ENCODE measurements at regions not wholly inside any gene's neighbourhood (a gene's known extent, or its start where the extent isn't known, plus 50 kb on each side); places are given as distances from the start of the nearest gene placed in this dataset.

DNA sequence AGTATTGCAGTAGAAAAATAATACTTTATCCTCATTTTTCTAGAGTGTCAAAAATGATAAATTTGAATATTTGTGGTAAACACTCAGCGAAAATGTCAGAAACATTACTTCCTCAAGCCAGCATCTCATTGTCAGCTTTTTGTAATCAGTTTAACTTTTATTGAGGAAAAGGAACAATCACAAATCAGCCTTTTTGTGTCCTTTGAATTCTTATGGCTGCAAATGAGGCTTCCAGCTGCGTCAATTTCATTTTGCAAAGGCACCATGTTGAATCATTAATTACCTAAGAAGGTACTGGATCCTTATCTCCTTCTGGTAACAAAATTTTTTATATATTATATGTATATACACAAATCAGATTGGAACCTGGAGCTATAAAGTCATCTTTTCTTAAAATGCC, 442.6 kb upstream of the CPEB2 start:
- 42% methylated on average over 2 of the region's 2 CpGs for WGBS (ENCODE audit: insufficient coverage, low coverage, low lambda C conversion rate, missing lambda C conversion rate)
- DNase-seq (no peak), ATAC-seq (no peak)
- Histone ChIP-seq H3K27ac (no peak overlapping the region), H3K36me3 (no peaks in the 10 kb centered on the region), H3K4me3 (no peak overlapping the region), H3K9me3 (no peaks in the 10 kb centered on the region), H3K4me1 (no peaks in the 10 kb centered on the region), H3K27me3 (no peaks in the 10 kb centered on the region)
- no peak for TF ChIP-seq POLR2A (IDR thresholded peaks at IDR 0.05)
- TF ChIP-seq, protein P1, sequence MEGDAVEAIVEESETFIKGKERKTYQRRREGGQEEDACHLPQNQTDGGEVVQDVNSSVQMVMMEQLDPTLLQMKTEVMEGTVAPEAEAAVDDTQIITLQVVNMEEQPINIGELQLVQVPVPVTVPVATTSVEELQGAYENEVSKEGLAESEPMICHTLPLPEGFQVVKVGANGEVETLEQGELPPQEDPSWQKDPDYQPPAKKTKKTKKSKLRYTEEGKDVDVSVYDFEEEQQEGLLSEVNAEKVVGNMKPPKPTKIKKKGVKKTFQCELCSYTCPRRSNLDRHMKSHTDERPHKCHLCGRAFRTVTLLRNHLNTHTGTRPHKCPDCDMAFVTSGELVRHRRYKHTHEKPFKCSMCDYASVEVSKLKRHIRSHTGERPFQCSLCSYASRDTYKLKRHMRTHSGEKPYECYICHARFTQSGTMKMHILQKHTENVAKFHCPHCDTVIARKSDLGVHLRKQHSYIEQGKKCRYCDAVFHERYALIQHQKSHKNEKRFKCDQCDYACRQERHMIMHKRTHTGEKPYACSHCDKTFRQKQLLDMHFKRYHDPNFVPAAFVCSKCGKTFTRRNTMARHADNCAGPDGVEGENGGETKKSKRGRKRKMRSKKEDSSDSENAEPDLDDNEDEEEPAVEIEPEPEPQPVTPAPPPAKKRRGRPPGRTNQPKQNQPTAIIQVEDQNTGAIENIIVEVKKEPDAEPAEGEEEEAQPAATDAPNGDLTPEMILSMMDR (IDR thresholded peaks at IDR 0.05): no peak
- intact Hi-C loops (cut with DNase I): no loop called here

DNA sequence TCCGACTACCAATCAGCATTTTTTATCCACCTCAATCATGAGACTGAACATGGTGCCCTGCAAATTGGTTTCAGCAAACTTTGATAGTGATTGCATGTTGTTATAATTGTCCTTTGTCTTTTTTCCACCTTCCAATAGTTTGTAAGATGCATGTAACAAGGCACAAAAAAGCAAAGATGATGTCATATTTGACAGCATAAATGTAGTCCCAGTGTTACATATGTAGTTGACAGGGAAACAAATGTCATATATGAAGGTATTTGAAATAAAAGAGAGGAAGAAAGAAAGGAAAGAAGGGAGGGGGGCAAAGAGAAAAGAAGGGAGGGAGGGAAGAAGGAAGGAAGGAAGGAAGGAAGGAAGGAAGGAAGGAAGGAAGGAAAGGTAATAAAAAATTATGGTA, 441.7 kb upstream of the CPEB2 start:
- H3K27ac ChIP-seq: no peak overlapping the region
- H3K4me1 ChIP-seq: no peaks in the 10 kb centered on the region
- 46% methylated on average over 1 of the region's 1 CpG for WGBS (ENCODE audit: insufficient coverage, low coverage, low lambda C conversion rate, missing lambda C conversion rate)
- DNase-seq (no peak), ATAC-seq (no peak)
- TF ChIP-seq POLR2A (IDR thresholded peaks at IDR 0.05): no peak
- TF ChIP-seq, protein P1 (IDR thresholded peaks at IDR 0.05): no peak
- H3K4me3 ChIP-seq: no peak overlapping the region
- no peaks in the 10 kb centered on the region for H3K27me3 ChIP-seq
- no peaks in the 10 kb centered on the region for H3K9me3 ChIP-seq
- intact Hi-C loops (cut with DNase I): no loop called here
- no peaks in the 10 kb centered on the region for H3K36me3 ChIP-seq

DNA sequence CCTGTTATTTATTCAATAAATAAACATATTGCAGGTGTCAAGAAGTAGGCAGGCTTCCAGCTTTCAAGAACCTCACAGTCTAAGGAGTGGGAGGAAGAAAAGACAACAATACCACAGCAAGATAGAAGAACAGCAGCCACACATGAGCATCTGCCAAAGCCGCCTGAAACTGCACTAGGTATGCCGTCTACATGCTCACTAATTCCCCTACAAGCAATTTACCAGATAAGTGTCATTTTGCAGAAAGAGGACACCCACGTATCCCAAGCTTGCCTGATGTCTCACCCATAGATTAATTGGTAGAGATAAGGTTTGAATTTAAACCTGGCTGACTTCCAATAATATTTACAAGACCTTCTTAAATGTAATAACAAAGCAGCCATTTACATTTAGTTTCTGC, 439.4 kb upstream of the CPEB2 start:
- H3K36me3 ChIP-seq: no peaks in the 10 kb centered on the region
- DNase-seq: no peak
- H3K4me1 ChIP-seq: no peaks in the 10 kb centered on the region
- no peak overlapping the region for H3K4me3 ChIP-seq
- H3K27ac ChIP-seq: no peak overlapping the region
- H3K27me3 ChIP-seq: no peaks in the 10 kb centered on the region
- intact Hi-C loops (cut with DNase I): no loop called here
- ATAC-seq: no peak
- TF ChIP-seq POLR2A (IDR thresholded peaks at IDR 0.05): no peak
- TF ChIP-seq, protein P1 (IDR thresholded peaks at IDR 0.05): no peak
- no peaks in the 10 kb centered on the region for H3K9me3 ChIP-seq
- 46% methylated on average over 3 of the region's 3 CpGs for WGBS (ENCODE audit: insufficient coverage, low coverage, low lambda C conversion rate, missing lambda C conversion rate)

DNA sequence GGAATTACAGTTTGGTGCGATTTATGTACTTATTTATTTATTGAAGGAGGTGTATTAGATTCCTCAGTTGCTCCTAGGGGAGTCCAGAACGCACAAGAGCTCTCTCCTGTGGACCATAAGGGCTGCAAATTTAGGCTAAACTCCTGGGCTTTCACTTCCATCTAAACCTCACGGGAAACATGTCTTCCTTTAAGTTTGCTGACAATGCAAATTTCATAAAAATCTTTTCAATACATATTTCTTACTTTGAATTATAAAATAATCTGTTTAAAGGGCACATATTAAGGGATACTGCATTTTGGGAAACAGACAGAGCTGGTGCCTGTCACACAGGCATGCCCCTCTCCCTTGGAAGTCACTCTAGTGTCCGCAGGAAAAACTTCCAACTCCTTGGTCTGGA, 438.0 kb upstream of the CPEB2 start:
- Histone ChIP-seq H3K27me3 (no peaks in the 10 kb centered on the region), H3K4me1 (no peaks in the 10 kb centered on the region), H3K4me3 (no peak overlapping the region), H3K36me3 (no peaks in the 10 kb centered on the region), H3K9me3 (no peaks in the 10 kb centered on the region), H3K27ac (no peak overlapping the region)
- TF ChIP-seq, protein P1 (IDR thresholded peaks at IDR 0.05): no peak
- DNase-seq (no peak), ATAC-seq (no peak)
- WGBS (ENCODE audit: insufficient coverage, low coverage, low lambda C conversion rate, missing lambda C conversion rate): 58% methylated on average over 4 of the region's 4 CpGs
- intact Hi-C loops (cut with DNase I): no loop called here

DNA sequence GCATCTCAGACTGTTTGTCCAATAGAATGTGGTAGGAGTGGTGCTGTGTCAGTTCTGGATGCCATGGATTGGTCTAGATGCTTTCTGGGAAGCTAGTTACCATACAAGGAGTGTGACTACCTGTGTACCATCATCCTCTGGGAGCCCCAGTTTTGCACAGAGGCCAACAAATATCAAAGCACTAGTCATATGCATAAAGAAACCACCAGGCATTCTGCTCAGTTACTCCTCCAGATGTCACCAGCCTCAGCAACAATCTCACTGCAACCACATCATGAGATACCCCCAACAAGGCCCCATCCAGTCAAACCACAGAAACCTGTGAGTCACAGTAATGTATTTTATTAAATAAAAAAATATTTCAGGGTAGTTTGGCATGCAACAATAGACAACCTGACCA, 435.8 kb upstream of the CPEB2 start:
- no peaks in the 10 kb centered on the region for H3K4me1 ChIP-seq
- no peak for ATAC-seq
- no peaks in the 10 kb centered on the region for H3K36me3 ChIP-seq
- H3K27ac ChIP-seq: no peak overlapping the region
- no peak for TF ChIP-seq POLR2A (IDR thresholded peaks at IDR 0.05)
- TF ChIP-seq, protein P1 (IDR thresholded peaks at IDR 0.05): no peak
- H3K27me3 ChIP-seq: no peaks in the 10 kb centered on the region
- no peaks in the 10 kb centered on the region for H3K9me3 ChIP-seq
- no peak overlapping the region for H3K4me3 ChIP-seq
- no peak for DNase-seq
- intact Hi-C loops (cut with DNase I): no loop called here
